ENCODE measurements at regions not wholly inside any gene's neighbourhood (a gene's known extent, or its start where the extent isn't known, plus 50 kb on each side); places are given as distances from the start of the nearest gene placed in this dataset.

- TF ChIP-seq, protein P1, sequence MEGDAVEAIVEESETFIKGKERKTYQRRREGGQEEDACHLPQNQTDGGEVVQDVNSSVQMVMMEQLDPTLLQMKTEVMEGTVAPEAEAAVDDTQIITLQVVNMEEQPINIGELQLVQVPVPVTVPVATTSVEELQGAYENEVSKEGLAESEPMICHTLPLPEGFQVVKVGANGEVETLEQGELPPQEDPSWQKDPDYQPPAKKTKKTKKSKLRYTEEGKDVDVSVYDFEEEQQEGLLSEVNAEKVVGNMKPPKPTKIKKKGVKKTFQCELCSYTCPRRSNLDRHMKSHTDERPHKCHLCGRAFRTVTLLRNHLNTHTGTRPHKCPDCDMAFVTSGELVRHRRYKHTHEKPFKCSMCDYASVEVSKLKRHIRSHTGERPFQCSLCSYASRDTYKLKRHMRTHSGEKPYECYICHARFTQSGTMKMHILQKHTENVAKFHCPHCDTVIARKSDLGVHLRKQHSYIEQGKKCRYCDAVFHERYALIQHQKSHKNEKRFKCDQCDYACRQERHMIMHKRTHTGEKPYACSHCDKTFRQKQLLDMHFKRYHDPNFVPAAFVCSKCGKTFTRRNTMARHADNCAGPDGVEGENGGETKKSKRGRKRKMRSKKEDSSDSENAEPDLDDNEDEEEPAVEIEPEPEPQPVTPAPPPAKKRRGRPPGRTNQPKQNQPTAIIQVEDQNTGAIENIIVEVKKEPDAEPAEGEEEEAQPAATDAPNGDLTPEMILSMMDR (IDR thresholded peaks at IDR 0.05): peak; percentile 8
- TF ChIP-seq EZH2 (IDR thresholded peaks at IDR 0.05; ENCODE audit: borderline replicate concordance, insufficient read depth, low read depth, low read length, poor library complexity, severe bottlenecking): no peak
Measured at GRCh38 chr2:60661073-60661738, 94.9 kb upstream of the PAPOLG start.
